ENCODE measurements at regions not wholly inside any gene's neighbourhood (a gene's known extent, or its start where the extent isn't known, plus 50 kb on each side); places are given as distances from the start of the nearest gene placed in this dataset.

DNA sequence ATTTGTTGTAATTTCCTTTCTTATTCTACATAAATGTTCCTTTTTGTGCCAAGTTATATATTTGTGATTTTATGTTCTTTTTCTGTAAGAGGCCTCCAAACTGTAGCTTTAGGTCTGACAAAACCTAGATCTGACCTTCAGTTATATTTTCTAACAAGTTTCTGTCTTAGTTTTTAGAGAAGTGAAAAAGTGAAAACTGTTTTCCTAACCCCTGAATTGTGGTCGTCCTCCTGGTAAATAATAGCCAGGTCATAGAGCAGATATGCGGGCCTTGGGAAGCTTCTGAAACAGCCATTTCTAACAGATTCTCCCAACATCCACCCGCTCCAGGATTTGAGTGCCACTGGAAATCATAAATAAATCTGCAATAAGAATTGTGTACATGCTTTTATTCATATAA, 398.4 kb upstream of the CWC22 start:
- TF ChIP-seq EZH2 (IDR thresholded peaks at IDR 0.05; ENCODE audit: insufficient read depth, poor library complexity, severe bottlenecking) (no peak), EZH2phosphoT487 (IDR thresholded peaks at IDR 0.05; ENCODE audit: insufficient read depth, low read depth) (no peak)
